ENCODE measurements at regions not wholly inside any gene's neighbourhood (a gene's known extent, or its start where the extent isn't known, plus 50 kb on each side); places are given as distances from the start of the nearest gene placed in this dataset.

DNA sequence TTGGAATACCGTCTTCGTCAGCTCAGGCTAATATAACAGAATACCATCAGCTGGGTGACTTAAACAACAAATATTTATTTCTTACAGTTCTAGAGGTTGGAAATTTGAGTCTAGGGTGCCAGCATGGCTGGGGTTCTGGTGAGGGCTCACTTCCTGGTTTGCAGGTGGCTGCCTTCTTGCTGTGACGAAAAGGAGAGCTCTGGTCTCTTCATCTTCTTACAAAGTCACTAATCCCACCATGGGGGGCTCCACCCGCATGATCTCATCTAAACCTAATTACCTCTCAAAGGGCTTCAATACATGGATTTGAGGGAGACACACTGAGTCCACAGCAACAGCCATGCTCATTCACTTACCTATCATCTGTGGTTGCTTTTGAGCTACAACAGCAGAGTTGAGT lies 78.3 kb downstream of the PSMG1 start:
- DNase-seq = no peak

GRCh38 chr21:39103689-39104088 lies 79.6 kb downstream of the PSMG1 start:
- no peak for DNase-seq

DNA sequence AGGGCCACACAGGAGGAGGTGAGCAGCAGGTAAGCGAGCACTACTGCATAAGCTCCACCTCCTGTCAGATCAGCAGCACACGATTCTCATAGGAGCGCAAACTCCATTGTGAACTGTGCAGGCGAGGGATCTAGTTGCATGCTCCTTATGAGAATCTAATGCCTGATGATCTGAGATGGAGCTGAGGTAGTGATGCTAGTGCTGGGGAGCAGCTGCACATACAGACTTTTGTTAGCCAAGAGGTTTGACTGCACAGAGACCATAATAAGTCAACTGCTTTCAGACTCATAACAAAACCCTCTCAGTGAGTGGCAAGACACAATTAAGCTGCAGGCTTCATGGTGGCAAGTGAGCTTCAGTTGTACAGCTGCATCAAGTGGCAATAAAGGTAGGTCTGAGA lies 83.4 kb downstream of the PSMG1 start:
- no peak for DNase-seq

- no peak for DNase-seq
These were observed 84.5 kb downstream of the PSMG1 start for GRCh38 chr21:39098696-39099200.

GRCh38 chr21:39097981-39098380 lies 85.3 kb downstream of the PSMG1 start:
- no peak for DNase-seq

- no peak for DNase-seq
These were observed 85.9 kb downstream of the PSMG1 start for GRCh38 chr21:39097335-39097861.

DNA sequence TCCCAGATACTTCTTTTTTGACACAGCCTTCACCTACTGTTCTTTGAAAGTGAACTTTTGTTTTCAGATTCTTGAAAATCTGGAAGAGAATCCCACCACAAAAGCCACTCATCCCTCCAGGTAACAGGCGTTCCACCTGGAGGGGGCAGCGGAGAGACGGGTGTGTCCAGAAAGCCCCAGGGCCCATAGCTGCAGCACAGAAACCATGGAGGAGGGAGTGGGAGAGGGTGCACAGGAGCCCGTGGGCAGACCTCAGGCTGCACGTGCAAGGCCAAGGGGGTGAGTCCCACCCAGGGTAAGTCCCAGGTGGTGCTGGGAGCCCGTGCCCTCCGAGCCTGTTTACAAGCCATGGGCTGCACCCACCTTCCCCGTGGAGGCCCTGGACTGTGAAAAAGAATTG lies 86.5 kb downstream of the PSMG1 start:
- DNase-seq = no peak

- DNase-seq = no peak
These were observed 87.6 kb downstream of the PSMG1 start for GRCh38 chr21:39095681-39096080.

- DNase-seq = no peak
These were observed 88.2 kb downstream of the PSMG1 start for GRCh38 chr21:39094847-39095579.

DNA sequence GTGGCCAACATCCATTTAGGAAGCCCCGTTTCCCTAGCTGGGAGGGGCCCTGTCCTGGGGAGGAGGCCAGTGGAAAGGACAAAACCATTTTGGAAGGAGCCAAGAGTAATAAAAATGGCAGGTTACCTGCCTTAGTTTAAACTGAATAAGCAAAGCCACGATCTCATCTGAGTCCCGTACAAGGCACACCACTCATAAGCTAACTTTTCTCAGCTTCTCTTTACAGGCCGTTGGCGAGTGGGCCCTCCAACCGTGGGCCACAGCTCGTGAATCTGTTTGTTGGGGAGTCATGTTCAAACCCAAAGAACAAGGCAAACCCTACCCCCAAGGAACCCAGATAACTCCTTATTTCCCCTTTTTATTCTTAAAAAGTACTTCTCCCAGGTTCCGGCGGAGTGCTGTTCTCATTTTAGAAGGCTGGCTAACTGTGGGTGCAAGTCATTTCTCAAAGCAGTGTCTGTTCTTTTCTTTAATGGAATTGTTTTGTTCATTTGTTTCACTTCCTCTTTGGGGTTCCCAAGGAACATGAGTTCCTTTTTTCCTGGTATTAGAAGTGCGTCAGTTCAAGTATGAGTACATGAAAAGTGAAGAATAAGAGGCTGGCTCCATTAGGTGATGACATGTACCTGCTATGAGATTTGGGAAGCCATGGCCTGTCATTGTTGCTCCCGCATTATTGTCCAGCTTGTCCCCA lies 89.0 kb downstream of the PSMG1 start:
- no peak for DNase-seq

DNA sequence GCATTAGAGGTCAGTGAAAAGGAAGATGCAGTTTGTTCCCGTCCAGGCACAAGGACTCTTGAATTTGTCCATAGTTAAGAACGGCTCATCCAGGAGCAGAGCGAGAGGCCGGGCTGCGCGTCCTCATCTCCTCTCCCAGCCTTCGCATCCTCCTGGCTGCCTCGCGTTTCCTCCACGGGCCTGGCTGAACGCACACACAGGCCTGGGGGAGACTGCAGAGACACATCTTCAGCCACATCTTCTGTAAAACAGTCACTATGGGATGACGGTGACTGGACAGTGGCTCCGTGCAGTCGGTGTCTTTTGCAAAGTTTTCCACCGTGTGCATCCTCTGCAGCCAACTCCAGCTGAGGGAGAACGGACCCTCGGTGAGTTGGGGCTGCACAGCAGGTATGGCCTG lies 89.7 kb downstream of the PSMG1 start:
- DNase-seq = no peak

DNA sequence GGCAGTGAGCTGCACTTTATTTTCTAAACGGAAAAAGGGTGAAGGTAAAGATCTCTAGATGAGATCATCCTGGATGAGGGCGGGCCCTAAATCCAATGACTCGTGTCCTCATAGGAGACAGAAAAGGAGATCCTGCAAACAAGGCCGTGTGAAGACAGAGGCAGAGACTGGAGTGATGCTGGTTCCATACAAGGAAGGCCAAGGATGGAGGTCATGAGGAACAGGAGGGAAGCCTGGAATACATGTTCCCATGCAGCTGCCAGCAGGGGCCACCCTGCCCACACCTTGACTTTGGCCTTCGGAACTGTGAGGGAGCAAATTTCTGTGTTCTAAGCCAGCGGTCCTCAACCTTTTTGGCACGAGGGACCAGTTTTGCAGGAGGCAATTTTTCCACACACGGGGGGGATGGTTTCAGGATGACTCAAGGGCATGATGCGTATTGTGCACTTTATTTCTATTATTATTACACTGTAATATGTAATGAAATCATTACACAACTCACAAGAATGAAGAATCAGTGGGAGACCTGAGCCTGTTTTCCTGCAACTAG lies 94.3 kb downstream of the PSMG1 start:
- DNase-seq = no peak

- no peak for DNase-seq
These were observed 95.2 kb downstream of the PSMG1 start for GRCh38 chr21:39088031-39088370.

- no peak for DNase-seq
These were observed 95.8 kb downstream of the PSMG1 start for GRCh38 chr21:39087238-39088030.

DNA sequence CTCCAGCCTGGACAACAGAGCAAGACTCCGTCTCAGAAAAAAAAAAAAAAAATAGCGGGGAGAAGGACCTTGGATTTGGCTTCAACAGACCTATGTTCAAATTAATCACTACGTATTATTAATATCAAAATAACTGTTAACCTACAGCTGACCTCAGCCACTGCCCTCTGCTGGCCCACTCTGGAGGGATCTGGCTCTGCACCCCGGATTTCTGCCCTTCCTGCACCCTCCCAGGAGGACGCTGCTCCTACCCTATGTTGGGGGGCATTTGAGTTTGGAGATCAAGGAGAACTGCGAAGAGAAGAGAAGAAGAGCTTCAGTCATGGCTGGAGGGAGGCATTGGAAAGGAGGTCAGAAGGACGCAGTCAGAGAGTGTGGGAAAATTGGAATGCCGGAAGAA lies 96.7 kb downstream of the PSMG1 start:
- no peak for DNase-seq

- no peak for DNase-seq
These were observed 97.3 kb downstream of the PSMG1 start for GRCh38 chr21:39085843-39086405.

- DNase-seq = no peak
These were observed 98.1 kb downstream of the PSMG1 start for GRCh38 chr21:39084979-39085729.

DNA sequence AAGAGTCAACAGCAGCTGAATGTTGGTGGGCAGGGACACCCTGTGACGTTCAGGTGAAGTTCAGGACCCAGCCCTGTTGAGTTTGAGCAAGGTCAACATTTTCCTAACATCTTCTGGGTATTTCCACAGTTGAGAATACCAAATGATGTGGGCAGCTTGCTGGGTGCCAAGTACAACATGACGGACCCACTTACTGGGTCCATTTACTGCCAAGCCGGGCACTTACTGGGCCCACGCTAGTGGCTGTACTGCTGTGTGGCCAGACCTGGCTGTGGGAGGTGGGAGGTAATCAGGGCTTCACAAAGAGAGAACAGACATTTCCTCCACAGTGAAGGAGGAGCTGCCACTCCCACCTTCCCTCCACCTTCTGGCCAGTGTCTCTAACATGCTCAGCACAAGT lies 99.2 kb downstream of the PSMG1 start:
- no peak for DNase-seq

GRCh38 chr21:39083377-39084008 lies 99.8 kb downstream of the PSMG1 start:
- no peak for DNase-seq

DNA sequence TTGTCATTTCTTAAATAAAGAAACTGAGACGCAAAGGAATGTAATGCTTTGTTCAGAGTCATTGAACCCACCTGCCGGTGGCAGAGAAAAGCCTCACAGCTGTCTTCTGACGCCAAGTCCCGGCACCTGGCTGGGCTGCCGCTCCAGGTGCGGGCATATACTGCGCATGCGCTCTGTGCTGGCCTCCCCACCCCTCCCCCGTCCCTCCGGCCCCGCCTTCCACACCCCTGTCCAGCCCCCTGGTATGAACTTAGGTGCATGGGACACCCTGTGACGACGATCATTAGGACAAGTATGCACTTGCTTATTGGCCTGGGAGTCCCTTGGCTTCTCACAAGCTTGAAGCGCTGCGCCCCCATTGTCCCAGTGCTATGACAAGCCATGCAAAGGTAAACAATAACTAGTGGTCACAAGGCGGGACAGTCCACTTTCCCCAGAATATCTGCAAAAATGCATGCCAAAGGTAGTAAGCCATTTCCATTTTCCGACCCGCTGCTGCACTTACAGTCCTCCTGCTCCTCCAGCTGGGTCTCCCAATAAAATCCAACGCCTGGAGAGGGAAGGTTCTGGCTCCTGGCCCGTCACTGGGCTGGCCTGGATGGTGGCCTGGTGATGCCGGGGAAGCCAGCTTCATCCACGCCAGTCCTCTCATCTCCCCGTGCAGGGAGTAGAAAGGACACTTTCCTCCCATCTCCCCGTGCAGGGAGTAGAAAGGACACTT lies 100.4 kb downstream of the PSMG1 start:
- no peak for DNase-seq

DNA sequence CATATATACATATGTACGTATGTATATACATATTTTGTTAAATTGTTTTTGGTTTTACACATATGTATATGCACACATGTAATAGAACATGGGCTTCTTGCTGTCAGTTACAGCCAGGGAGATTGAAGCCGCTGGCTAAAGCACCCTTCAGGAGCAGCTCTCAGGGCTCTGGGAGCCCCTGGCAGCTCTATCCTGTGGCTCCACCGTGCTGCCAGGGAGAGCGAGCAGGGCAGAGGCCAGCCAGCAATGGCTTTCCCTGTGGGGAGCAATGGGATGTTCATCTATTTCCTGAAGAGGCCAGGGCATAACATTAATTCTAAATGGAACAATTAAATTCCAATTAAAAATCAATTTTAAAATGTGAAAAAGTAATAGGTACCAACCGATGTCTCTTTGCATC lies 102.9 kb downstream of the PSMG1 start:
- DNase-seq = no peak
